ENCODE measurements at regions not wholly inside any gene's neighbourhood (a gene's known extent, or its start where the extent isn't known, plus 50 kb on each side); places are given as distances from the start of the nearest gene placed in this dataset.

- TF ChIP-seq CTCF (conservative IDR thresholded peaks at IDR 0.05) (no peak), ZFX (IDR thresholded peaks at IDR 0.05) (no peak)
Observed at GRCh38 chr16:9141813-9142212, 50.4 kb downstream of the HAPSTR1 start.

Measured in C4-2B (cell line).